ENCODE measurements at regions not wholly inside any gene's neighbourhood (a gene's known extent, or its start where the extent isn't known, plus 50 kb on each side); places are given as distances from the start of the nearest gene placed in this dataset.

DNA sequence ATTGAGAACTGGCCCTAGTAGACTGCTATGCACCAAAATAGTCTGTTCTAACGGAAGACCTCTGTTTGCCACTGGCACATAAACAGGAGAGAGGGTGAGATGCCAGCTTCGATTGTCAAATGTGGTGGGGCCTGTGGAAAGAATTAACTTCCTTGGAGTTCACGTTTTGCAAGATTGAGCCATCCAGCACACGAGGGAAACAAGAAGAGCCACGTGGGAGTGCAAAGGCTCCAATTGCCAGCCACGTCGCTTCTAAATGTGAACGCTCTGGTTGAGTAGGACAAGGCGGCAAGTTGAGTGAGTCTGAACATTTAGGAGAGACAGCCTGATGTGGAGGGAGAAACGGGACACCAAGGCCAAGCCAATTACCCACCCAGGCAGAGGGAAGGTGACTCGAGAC, 409.1 kb downstream of the FGF9 start:
- DNase-seq (ENCODE audit: low spot score) (no peak), ATAC-seq (ENCODE audit: low read depth) (no peak)
- no peaks in the 10 kb centered on the region for H3K9me3 ChIP-seq (ENCODE audit: severe bottlenecking)
- H3K4me3 ChIP-seq (ENCODE audit: severe bottlenecking): no peak overlapping the region
- H3K36me3 ChIP-seq (ENCODE audit: low read depth): no peaks in the 10 kb centered on the region
- H3K27ac ChIP-seq (ENCODE audit: poor library complexity, severe bottlenecking): no peak overlapping the region
- no peak for TF ChIP-seq CTCF (IDR thresholded peaks at IDR 0.05; ENCODE audit: poor library complexity, severe bottlenecking)
- no peaks in the 10 kb centered on the region for H3K4me1 ChIP-seq (ENCODE audit: insufficient read depth, poor library complexity, severe bottlenecking)
- H3K27me3 ChIP-seq (ENCODE audit: insufficient read depth, poor library complexity, severe bottlenecking): peaks cover 5% of the 10 kb centered on the region

DNA sequence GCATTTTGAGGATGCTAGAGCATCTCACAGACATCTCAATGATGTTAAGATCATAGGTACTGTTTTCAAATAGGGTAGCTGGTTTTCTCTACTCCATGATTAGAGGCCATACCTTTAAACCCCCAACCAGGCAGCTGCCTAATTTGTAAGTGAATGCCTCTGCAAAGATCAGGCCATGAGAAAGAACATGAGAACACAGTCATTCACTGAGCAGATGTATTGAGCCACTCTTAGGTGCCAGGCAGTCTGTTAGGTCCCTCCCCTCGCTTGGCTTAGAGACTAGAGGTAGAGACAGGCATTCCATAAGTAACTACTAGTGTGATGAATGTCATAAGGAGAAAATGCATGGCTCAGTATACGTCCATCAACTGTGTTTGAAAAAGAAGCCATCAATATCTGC, 410.0 kb downstream of the FGF9 start:
- DNase-seq (ENCODE audit: low spot score) (no peak), ATAC-seq (ENCODE audit: low read depth) (no peak)
- H3K27ac ChIP-seq (ENCODE audit: poor library complexity, severe bottlenecking): no peak overlapping the region
- peaks cover 12% of the 10 kb centered on the region for H3K27me3 ChIP-seq (ENCODE audit: insufficient read depth, poor library complexity, severe bottlenecking)
- no peaks in the 10 kb centered on the region for H3K36me3 ChIP-seq (ENCODE audit: low read depth)
- no peaks in the 10 kb centered on the region for H3K4me1 ChIP-seq (ENCODE audit: insufficient read depth, poor library complexity, severe bottlenecking)
- no peak overlapping the region for H3K4me3 ChIP-seq (ENCODE audit: severe bottlenecking)
- TF ChIP-seq CTCF (IDR thresholded peaks at IDR 0.05; ENCODE audit: poor library complexity, severe bottlenecking): no peak
- no peaks in the 10 kb centered on the region for H3K9me3 ChIP-seq (ENCODE audit: severe bottlenecking)

DNA sequence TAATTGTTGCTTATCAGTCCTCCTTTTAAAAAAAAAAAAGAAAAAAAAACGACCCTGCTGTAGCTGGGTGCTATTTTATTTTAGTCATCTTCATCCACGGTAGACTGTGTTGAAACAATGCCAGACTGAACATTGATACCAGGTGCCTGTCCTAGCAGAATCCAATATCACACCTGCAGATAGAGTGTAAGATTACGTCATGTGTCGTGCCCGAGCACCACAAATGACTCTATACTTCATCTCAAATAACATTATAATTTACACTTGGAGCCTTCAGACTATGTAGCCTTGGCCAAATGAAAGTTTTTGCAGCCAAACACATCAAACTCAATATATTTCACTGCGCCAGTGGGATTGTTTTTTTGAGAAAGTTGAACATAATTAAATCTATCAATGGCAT, 410.6 kb downstream of the FGF9 start:
- Histone ChIP-seq H3K4me3 (ENCODE audit: severe bottlenecking) (no peak overlapping the region), H3K27me3 (ENCODE audit: insufficient read depth, poor library complexity, severe bottlenecking) (peaks cover 14% of the 10 kb centered on the region), H3K27ac (ENCODE audit: poor library complexity, severe bottlenecking) (no peak overlapping the region), H3K4me1 (ENCODE audit: insufficient read depth, poor library complexity, severe bottlenecking) (no peaks in the 10 kb centered on the region), H3K9me3 (ENCODE audit: severe bottlenecking) (no peaks in the 10 kb centered on the region), H3K36me3 (ENCODE audit: low read depth) (no peaks in the 10 kb centered on the region)
- ATAC-seq (ENCODE audit: low read depth): no peak
- DNase-seq (ENCODE audit: low spot score): no peak
- no peak for TF ChIP-seq CTCF (IDR thresholded peaks at IDR 0.05; ENCODE audit: poor library complexity, severe bottlenecking)

DNA sequence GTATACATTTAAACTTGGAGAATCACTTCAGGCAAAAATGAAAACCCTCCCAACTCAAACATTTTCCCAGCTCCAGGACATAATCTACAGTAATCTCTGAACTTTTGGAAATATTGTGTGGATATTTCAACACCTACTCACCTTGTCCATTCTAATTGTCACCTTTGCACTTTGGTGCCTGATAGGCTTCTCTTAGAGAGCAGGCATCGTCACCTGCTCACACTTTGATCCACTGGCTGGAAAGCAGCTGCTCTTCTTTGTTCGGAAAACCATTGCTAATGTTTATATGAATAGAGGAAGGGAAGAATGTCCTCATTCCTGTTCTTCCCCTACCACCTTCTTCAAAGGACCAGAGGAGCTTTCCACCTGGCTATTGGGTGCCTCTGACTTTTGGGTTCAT, 411.2 kb downstream of the FGF9 start:
- DNase-seq (ENCODE audit: low spot score) (no peak), ATAC-seq (ENCODE audit: low read depth) (no peak)
- H3K27me3 ChIP-seq (ENCODE audit: insufficient read depth, poor library complexity, severe bottlenecking): peaks cover 14% of the 10 kb centered on the region

More for the DNA sequence above, 411.2 kb downstream of the FGF9 start:
- Histone ChIP-seq H3K4me3 (ENCODE audit: severe bottlenecking) (no peak overlapping the region), H3K9me3 (ENCODE audit: severe bottlenecking) (no peaks in the 10 kb centered on the region), H3K27ac (ENCODE audit: poor library complexity, severe bottlenecking) (no peak overlapping the region), H3K36me3 (ENCODE audit: low read depth) (no peaks in the 10 kb centered on the region), H3K4me1 (ENCODE audit: insufficient read depth, poor library complexity, severe bottlenecking) (no peaks in the 10 kb centered on the region)
- TF ChIP-seq CTCF (IDR thresholded peaks at IDR 0.05; ENCODE audit: poor library complexity, severe bottlenecking): no peak
